Omental fat pad (tissue), 3 donors: ENCODE measurements at regions not wholly inside any gene's neighbourhood (a gene's known extent, or its start where the extent isn't known, plus 50 kb on each side); places are given as distances from the start of the nearest gene placed in this dataset.

Experiments used
- ATAC-seq: fragments of 150-250 bp; one replicate; pipeline ENCODE4 v1.9.1; 2016; ENCODE audit warnings: mild to moderate bottlenecking, moderate library complexity; ENCODE audit not compliant: low FRiP score
- DNase-seq: peaks from one replicate; pipeline ENCODE4 v3.0.0-alpha.2; 2019; ENCODE audit warnings: low spot score
- CTCF ChIP-seq, 3 donors: fragments of 450-650 bp; IDR thresholded peaks; one replicate each; pipeline ENCODE4 v1.5.1; 2016 to 2017; ENCODE audit warnings: antibody characterized with exemption in 3 of 3, mild to moderate bottlenecking in 3 of 3, moderate library complexity in 2 of 3

DNA sequence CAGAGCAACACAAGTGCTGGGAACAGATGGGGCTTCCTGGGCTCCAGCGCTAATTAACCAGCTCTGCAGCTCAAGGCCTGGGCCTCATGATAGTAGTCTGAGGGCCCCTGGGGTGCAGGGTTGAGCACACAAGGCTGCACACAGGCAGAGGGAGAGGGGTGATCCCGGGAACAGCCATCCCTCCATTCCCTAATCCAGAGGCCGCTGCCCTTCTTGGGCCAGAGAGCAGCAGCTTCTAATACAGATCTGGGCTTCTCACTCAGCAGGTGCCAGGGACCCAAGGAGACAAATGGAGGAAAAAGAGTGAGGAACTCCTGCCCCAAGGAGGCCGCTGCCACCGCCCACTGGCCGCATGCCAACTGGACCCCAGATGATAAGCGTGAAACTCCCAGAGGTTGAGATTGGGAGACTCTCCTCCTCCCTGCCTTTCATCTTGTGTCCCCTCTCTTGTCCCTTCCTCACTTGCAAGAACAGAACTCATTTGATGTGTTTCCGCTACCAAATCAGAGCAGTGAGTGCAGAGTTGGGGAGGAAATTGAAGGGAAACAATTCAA lies 58.0 kb upstream of the IFNAR2 start:
- DNase-seq (no peak), ATAC-seq (no peak)

GRCh38 chr21:33174756-33175155 lies 55.0 kb upstream of the IFNAR2 start:
- TF ChIP-seq CTCF (IDR thresholded peaks at IDR 0.05), result no peak
- DNase-seq, result no peak
- no peak for ATAC-seq

More for the DNA sequence above, 58.0 kb upstream of the IFNAR2 start:
- no peak for TF ChIP-seq CTCF (IDR thresholded peaks at IDR 0.05)
